ENCODE measurements at regions not wholly inside any gene's neighbourhood (a gene's known extent, or its start where the extent isn't known, plus 50 kb on each side); places are given as distances from the start of the nearest gene placed in this dataset.

- Histone ChIP-seq H3K36me3 (ENCODE audit: control insufficient read depth, insufficient read depth, low read length) (no peaks in the 10 kb centered on the region), H3K27me3 (ENCODE audit: control insufficient read depth, insufficient read depth, low read length) (no peaks in the 10 kb centered on the region), H3K4me3 (ENCODE audit: low read depth, low read length) (no peak overlapping the region)
- no peak for TF ChIP-seq CTCF (IDR thresholded peaks at IDR 0.05; ENCODE audit: insufficient read depth, low read length, poor library complexity, severe bottlenecking)
- no peak for DNase-seq (ENCODE audit: low read depth)
These were observed 124.5 kb upstream of the SH3BP4 start for GRCh38 chr2:234827096-234827860.

GRCh38 chr2:234826681-234827080 is 125.1 kb upstream of the SH3BP4 start:
- DNase-seq (ENCODE audit: low read depth): no peak
- no peaks in the 10 kb centered on the region for H3K27me3 ChIP-seq (ENCODE audit: control insufficient read depth, insufficient read depth, low read length)
- H3K36me3 ChIP-seq (ENCODE audit: control insufficient read depth, insufficient read depth, low read length): no peaks in the 10 kb centered on the region
- TF ChIP-seq CTCF (IDR thresholded peaks at IDR 0.05; ENCODE audit: insufficient read depth, low read length, poor library complexity, severe bottlenecking): no peak
- H3K4me3 ChIP-seq (ENCODE audit: low read depth, low read length): no peak overlapping the region

- Histone ChIP-seq H3K4me3 (ENCODE audit: low read depth, low read length) (no peak overlapping the region), H3K36me3 (ENCODE audit: control insufficient read depth, insufficient read depth, low read length) (no peaks in the 10 kb centered on the region), H3K27me3 (ENCODE audit: control insufficient read depth, insufficient read depth, low read length) (no peaks in the 10 kb centered on the region)
- no peak for DNase-seq (ENCODE audit: low read depth)
- TF ChIP-seq CTCF (IDR thresholded peaks at IDR 0.05; ENCODE audit: insufficient read depth, low read length, poor library complexity, severe bottlenecking): no peak
These were observed 126.2 kb upstream of the SH3BP4 start for GRCh38 chr2:234825616-234826015.

- Histone ChIP-seq H3K27me3 (ENCODE audit: control insufficient read depth, insufficient read depth, low read length) (no peaks in the 10 kb centered on the region), H3K4me3 (ENCODE audit: low read depth, low read length) (no peak overlapping the region), H3K36me3 (ENCODE audit: control insufficient read depth, insufficient read depth, low read length) (no peaks in the 10 kb centered on the region)
- TF ChIP-seq CTCF (IDR thresholded peaks at IDR 0.05; ENCODE audit: insufficient read depth, low read length, poor library complexity, severe bottlenecking): no peak
- DNase-seq (ENCODE audit: low read depth): peak; percentile 99
These were observed 127.9 kb upstream of the SH3BP4 start for GRCh38 chr2:234823877-234824376.

GRCh38 chr2:234823196-234823876 is 128.5 kb upstream of the SH3BP4 start:
- Histone ChIP-seq H3K36me3 (ENCODE audit: control insufficient read depth, insufficient read depth, low read length) (no peaks in the 10 kb centered on the region), H3K27me3 (ENCODE audit: control insufficient read depth, insufficient read depth, low read length) (no peaks in the 10 kb centered on the region), H3K4me3 (ENCODE audit: low read depth, low read length) (no peak overlapping the region)
- no peak for TF ChIP-seq CTCF (IDR thresholded peaks at IDR 0.05; ENCODE audit: insufficient read depth, low read length, poor library complexity, severe bottlenecking)
- DNase-seq (ENCODE audit: low read depth): no peak
